IMR-90 (cell line): ENCODE measurements at regions not wholly inside any gene's neighbourhood (a gene's known extent, or its start where the extent isn't known, plus 50 kb on each side); places are given as distances from the start of the nearest gene placed in this dataset.

Experiments used
- BHLHE40 ChIP-seq: fragments of 150-350 bp; IDR thresholded peaks from 2 replicates; pipeline ENCODE4 v1.6.1; 2016; ENCODE audit warnings: mild to moderate bottlenecking, low read depth, low read length
- CHD1 ChIP-seq: IDR thresholded peaks from 2 replicates; pipeline ENCODE4 v1.6.1; 2012; ENCODE audit warnings: low read depth, low read length, improper control_type of control experiment
- CTCF ChIP-seq: conservative IDR thresholded peaks from 2 replicates; pipeline ENCODE4 v1.5.1; 2012; ENCODE audit warnings: mild to moderate bottlenecking, low read depth, low read length, improper control_type of control experiment
- ELK1 ChIP-seq: fragments of 150-350 bp; IDR thresholded peaks from 2 replicates; pipeline ENCODE4 v1.6.1; 2016; ENCODE audit warnings: low read depth, mild to moderate bottlenecking, low read length, moderate library complexity, borderline replicate concordance
- MAFK ChIP-seq: IDR thresholded peaks from 2 replicates; pipeline ENCODE4 v1.6.1; 2012; ENCODE audit warnings: low read depth, low read length, improper control_type of control experiment
- MAZ ChIP-seq: IDR thresholded peaks from 2 replicates; pipeline ENCODE4 v1.6.1; 2012; ENCODE audit warnings: low read depth, mild to moderate bottlenecking, low read length, improper control_type of control experiment, moderate library complexity, borderline replicate concordance
- MXI1 ChIP-seq: IDR thresholded peaks from 2 replicates; pipeline ENCODE4 v1.6.1; 2012; ENCODE audit warnings: low read depth, mild to moderate bottlenecking, low read length, moderate library complexity, borderline replicate concordance
- NFE2L2 ChIP-seq: fragments of 150-350 bp; IDR thresholded peaks from 2 replicates; pipeline ENCODE4 v1.6.1; 2016; ENCODE audit warnings: low read depth, mild to moderate bottlenecking, low read length
- POLR2A ChIP-seq: IDR thresholded peaks from 2 replicates; pipeline ENCODE4 v1.6.1; 2012; ENCODE audit warnings: mild to moderate bottlenecking, low read depth, low read length
- RAD21 ChIP-seq: IDR thresholded peaks from 2 replicates; pipeline ENCODE4 v1.6.1; 2012; ENCODE audit warnings: low read length, improper control_type of control experiment
- RCOR1 ChIP-seq: IDR thresholded peaks from 2 replicates; pipeline ENCODE4 v1.6.1; 2012; ENCODE audit warnings: mild to moderate bottlenecking, low read length, improper control_type of control experiment; ENCODE audit not compliant: insufficient replicate concordance
- RFX5 ChIP-seq: IDR thresholded peaks from 2 replicates; pipeline ENCODE4 v1.8.0; 2012; ENCODE audit warnings: low read depth, mild to moderate bottlenecking, low read length, moderate library complexity
- SMC3 ChIP-seq: fragments of 150-350 bp; IDR thresholded peaks from 2 replicates; pipeline ENCODE4 v1.6.1; 2016; ENCODE audit warnings: low read depth, mild to moderate bottlenecking, antibody characterized with exemption, low read length, moderate library complexity
- USF2 ChIP-seq: fragments of 150-350 bp; IDR thresholded peaks from 2 replicates; pipeline ENCODE4 v1.6.1; 2017; ENCODE audit warnings: mild to moderate bottlenecking, antibody characterized with exemption, low read length, low read depth

GRCh38 chr3:118244761-118245160 lies 789.9 kb downstream of the IGSF11 start:
- TF ChIP-seq RAD21: no peak
- no peak for TF ChIP-seq RFX5
- no peak for TF ChIP-seq CTCF
- TF ChIP-seq CHD1: no peak
- TF ChIP-seq USF2: no peak
- TF ChIP-seq BHLHE40: no peak
- TF ChIP-seq POLR2A: no peak
- TF ChIP-seq SMC3: no peak
- no peak for TF ChIP-seq ELK1
- TF ChIP-seq MAZ: no peak
- no peak for TF ChIP-seq MXI1
- TF ChIP-seq MAFK: no peak
- no peak for TF ChIP-seq RCOR1
- TF ChIP-seq NFE2L2: no peak
